ENCODE measurements at regions not wholly inside any gene's neighbourhood (a gene's known extent, or its start where the extent isn't known, plus 50 kb on each side); places are given as distances from the start of the nearest gene placed in this dataset.
"Not testable (repeated sequence)": the region's sequence is repeated elsewhere in the genome, so short reads cannot be mapped to it uniquely, and the experiment has no call there.

- TF ChIP-seq CTCF (IDR thresholded peaks at IDR 0.05) = no peak
- H3K27ac ChIP-seq = peak overlapping the region in 1 of 2 donors; percentile 43
- peak; percentile 35 for DNase-seq (ENCODE audit: low spot score)
- no peak overlapping the region for H3K4me3 ChIP-seq
These were observed 75.8 kb downstream of the GGTLC2 start for GRCh38 chr22:22720201-22720723.

- no peak for DNase-seq (ENCODE audit: low spot score)
- H3K4me3 ChIP-seq = no peak overlapping the region
- TF ChIP-seq CTCF (IDR thresholded peaks at IDR 0.05) = no peak
- H3K27ac ChIP-seq = peak overlapping the region in 1 of 2 donors; percentile 43
These were observed 76.4 kb downstream of the GGTLC2 start for GRCh38 chr22:22720724-22721261.

GRCh38 chr22:22721681-22722354 lies 77.4 kb downstream of the GGTLC2 start:
- Histone ChIP-seq H3K4me3 (no peak overlapping the region), H3K27ac (no peak overlapping the region)
- no peak for DNase-seq (ENCODE audit: low spot score)
- no peak for TF ChIP-seq CTCF (IDR thresholded peaks at IDR 0.05)

GRCh38 chr22:22728382-22728781 lies 84.0 kb downstream of the GGTLC2 start:
- H3K4me3 ChIP-seq = no peak overlapping the region
- no peak for DNase-seq (ENCODE audit: low spot score)
- no peak overlapping the region for H3K27ac ChIP-seq
- TF ChIP-seq CTCF (IDR thresholded peaks at IDR 0.05) = no peak

- H3K4me3 ChIP-seq = no peak overlapping the region
- DNase-seq (ENCODE audit: low spot score) = no peak
- H3K27ac ChIP-seq = no peak overlapping the region
- no peak for TF ChIP-seq CTCF (IDR thresholded peaks at IDR 0.05)
These were observed 86.4 kb downstream of the GGTLC2 start for GRCh38 chr22:22730655-22731373.

- no peak overlapping the region for H3K4me3 ChIP-seq
- no peak for TF ChIP-seq CTCF (IDR thresholded peaks at IDR 0.05)
- DNase-seq (ENCODE audit: low spot score) = no peak
- H3K27ac ChIP-seq = no peak overlapping the region
These were observed 86.9 kb downstream of the GGTLC2 start for GRCh38 chr22:22731374-22731676.

GRCh38 chr22:22733006-22733405 lies 88.6 kb downstream of the GGTLC2 start:
- H3K27ac ChIP-seq; H3K4me3 ChIP-seq; DNase-seq (ENCODE audit: low spot score): not testable (repeated sequence)

Measured in coronary artery (tissue), 2 donors.